ENCODE measurements at regions not wholly inside any gene's neighbourhood (a gene's known extent, or its start where the extent isn't known, plus 50 kb on each side); places are given as distances from the start of the nearest gene placed in this dataset.

DNA sequence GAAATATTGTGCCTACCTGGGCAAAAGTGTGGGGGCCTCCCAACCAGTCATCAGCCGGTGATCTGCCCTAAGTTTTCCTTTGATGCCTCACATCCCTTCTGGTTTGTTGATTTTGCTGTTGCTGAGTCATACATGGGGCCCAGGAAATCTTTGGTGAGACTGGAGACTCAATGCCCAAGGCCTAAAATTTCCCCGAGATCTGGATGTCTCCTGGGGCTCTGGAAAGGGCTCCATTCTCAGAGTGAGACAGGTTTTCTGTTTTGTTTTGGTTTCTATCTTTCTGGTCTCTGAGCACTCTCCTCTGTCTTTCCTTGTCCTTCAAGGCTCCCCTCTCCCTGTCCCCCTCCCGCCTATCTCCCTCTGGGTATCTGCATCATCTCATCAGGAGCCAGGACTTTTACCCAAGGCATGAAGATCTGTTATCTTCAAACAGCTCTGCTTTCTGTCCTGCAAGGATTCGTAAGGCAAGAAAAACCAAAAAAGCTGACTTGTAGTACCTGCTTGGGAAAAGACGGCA is 152.8 kb upstream of the MAX start:
- peak overlapping the region; percentile 94 for H3K27ac Mint-ChIP-seq
- H3K36me3 Mint-ChIP-seq, result peaks cover 1% of the 10 kb centered on the region
- H3K27me3 Mint-ChIP-seq (ENCODE audit: low read depth), result no peaks in the 10 kb centered on the region
- peak overlapping the region; percentile 44 for H3K4me3 Mint-ChIP-seq
- TF ChIP-seq, protein P1, sequence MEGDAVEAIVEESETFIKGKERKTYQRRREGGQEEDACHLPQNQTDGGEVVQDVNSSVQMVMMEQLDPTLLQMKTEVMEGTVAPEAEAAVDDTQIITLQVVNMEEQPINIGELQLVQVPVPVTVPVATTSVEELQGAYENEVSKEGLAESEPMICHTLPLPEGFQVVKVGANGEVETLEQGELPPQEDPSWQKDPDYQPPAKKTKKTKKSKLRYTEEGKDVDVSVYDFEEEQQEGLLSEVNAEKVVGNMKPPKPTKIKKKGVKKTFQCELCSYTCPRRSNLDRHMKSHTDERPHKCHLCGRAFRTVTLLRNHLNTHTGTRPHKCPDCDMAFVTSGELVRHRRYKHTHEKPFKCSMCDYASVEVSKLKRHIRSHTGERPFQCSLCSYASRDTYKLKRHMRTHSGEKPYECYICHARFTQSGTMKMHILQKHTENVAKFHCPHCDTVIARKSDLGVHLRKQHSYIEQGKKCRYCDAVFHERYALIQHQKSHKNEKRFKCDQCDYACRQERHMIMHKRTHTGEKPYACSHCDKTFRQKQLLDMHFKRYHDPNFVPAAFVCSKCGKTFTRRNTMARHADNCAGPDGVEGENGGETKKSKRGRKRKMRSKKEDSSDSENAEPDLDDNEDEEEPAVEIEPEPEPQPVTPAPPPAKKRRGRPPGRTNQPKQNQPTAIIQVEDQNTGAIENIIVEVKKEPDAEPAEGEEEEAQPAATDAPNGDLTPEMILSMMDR (IDR thresholded peaks at IDR 0.05; ENCODE audit: unreplicated experiment), result no peak
- no peak for DNase-seq (ENCODE audit: low spot score in 2 of 2, unreplicated experiment in 2 of 2)
- peaks cover 26% of the 10 kb centered on the region for H3K4me1 Mint-ChIP-seq
- H3K9me3 Mint-ChIP-seq, result peaks cover 8% of the 10 kb centered on the region

DNA sequence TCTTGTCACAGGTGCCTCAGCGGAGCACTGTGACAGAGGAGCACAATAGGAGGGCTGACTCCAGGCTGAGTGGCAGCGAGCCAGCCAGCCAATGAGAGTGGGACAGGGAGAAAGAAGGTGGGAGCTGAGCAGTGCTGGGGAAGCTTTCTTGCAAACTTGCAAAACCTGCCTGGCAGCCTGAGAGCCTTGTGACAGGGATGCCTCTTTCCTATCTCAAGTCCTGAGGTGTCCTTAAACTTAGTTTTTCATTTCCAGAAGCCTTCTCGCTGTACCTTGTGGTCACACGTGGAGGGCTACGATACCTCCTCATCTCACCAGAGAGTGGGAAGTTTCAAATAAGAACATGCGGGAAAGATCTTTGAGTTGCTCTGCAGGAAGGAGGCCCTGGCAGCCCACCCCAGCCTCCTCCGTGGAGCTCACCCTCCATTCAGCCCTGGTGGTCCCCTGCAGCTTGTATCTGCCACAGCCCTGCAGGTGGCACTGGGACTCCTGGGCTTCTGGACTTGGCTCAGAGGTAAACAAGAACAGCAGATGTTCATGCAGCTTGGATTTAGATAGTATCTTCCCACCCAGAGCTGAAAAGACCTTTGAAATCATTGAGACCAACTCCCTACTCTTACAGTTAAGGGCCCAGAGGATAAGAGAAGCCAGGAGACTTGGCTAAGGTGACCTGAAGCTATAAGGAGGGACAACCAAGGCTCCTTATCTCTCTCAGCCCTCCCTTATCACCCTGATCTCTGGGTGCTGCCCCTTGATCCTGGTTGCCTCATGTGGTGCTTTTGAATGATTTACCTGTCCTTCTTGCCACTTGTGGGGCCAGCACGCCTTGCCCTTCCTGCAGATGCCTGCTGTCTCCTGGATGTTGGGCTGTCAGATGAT is 153.5 kb upstream of the MAX start:
- TF ChIP-seq, protein P1 (IDR thresholded peaks at IDR 0.05; ENCODE audit: unreplicated experiment), result no peak
- Mint-ChIP-seq H3K4me1 (peaks cover 26% of the 10 kb centered on the region), H3K9me3 (peaks cover 8% of the 10 kb centered on the region), H3K27me3 (ENCODE audit: low read depth) (no peaks in the 10 kb centered on the region), H3K27ac (peak overlapping the region; percentile 94), H3K36me3 (peaks cover 1% of the 10 kb centered on the region), H3K4me3 (peak overlapping the region; percentile 44)
- DNase-seq (ENCODE audit: low spot score in 2 of 2, unreplicated experiment in 2 of 2), result peak; percentile 77 to 86

DNA sequence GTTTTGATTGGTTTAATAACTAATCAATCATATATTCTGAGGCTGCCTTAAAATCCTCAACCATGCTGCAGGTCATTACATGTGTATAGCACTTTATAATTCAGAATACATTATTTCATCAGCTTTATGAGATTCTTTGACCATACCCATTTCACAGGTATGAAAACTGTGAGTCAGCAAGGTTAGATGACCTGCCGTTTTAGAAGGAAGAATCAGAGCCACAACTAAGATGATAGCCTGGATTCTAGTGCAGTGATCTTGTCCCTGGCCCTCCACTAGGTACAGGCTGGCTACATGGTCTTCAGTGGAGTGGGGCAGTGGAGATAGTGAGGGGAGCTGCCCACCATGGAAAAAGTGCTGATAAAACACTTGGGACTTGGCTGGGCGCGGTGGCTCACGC is 154.4 kb upstream of the MAX start:
- no peak for DNase-seq (ENCODE audit: low spot score in 2 of 2, unreplicated experiment in 2 of 2)
- Mint-ChIP-seq H3K4me3 (no peak overlapping the region), H3K9me3 (peaks cover 15% of the 10 kb centered on the region), H3K4me1 (peaks cover 26% of the 10 kb centered on the region), H3K27me3 (ENCODE audit: low read depth) (no peaks in the 10 kb centered on the region), H3K27ac (no peak overlapping the region), H3K36me3 (peaks cover 1% of the 10 kb centered on the region)
- TF ChIP-seq, protein P1 (IDR thresholded peaks at IDR 0.05; ENCODE audit: unreplicated experiment), result no peak

DNA sequence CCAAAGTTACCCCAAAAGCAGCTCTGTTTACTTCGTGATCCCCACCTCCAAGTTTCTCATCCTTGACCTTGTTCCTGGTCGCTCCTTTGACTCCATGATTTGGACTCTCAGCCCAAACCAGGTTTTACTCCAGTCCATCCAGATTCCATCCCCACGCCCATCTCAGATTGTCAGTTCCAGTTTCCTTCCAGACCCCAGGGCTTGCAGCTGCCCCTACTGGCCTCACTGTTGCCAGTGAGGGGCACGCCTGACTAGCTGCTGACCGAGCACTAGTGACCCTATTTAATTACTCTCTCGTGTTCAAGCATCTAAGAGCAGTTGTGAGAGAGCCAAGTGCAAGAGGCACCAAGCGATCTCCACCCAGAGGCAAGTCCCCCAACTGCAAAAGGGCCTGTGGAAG is 155.1 kb upstream of the FUT8 start:
- Mint-ChIP-seq H3K9me3 (peaks cover 11% of the 10 kb centered on the region), H3K4me1 (peaks cover 26% of the 10 kb centered on the region), H3K27me3 (ENCODE audit: low read depth) (no peaks in the 10 kb centered on the region), H3K4me3 (no peak overlapping the region), H3K27ac (no peak overlapping the region), H3K36me3 (peaks cover 1% of the 10 kb centered on the region)
- TF ChIP-seq, protein P1 (IDR thresholded peaks at IDR 0.05; ENCODE audit: unreplicated experiment), result no peak
- DNase-seq (ENCODE audit: low spot score in 2 of 2, unreplicated experiment in 2 of 2), result no peak

DNA sequence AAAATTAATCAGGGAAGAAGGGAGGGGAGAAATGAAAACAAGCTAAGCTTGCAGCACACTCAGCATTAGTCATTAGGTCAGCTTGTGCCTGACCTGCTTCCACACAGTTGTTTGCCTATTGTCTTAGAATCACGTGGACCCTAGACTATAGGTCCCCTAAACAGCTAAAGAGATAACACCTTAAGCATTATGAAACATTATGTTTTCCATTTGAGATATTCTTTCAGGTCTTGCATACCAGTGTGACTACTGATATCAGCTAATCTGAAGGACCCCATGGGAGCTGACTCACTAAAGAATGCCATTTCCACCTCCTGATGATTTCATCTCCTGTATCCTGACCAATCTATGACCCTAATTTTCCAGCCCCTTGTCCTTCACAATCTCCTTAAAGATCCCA is 154.1 kb upstream of the FUT8 start:
- Mint-ChIP-seq H3K27me3 (ENCODE audit: low read depth) (no peaks in the 10 kb centered on the region), H3K9me3 (peaks cover 11% of the 10 kb centered on the region), H3K27ac (no peak overlapping the region), H3K4me3 (no peak overlapping the region), H3K36me3 (peaks cover 1% of the 10 kb centered on the region), H3K4me1 (peaks cover 26% of the 10 kb centered on the region)
- TF ChIP-seq, protein P1 (IDR thresholded peaks at IDR 0.05; ENCODE audit: unreplicated experiment), result no peak
- no peak for DNase-seq (ENCODE audit: low spot score in 2 of 2, unreplicated experiment in 2 of 2)

All from mesothelial cell of epicardium (in vitro differentiated cells).